HG03521 (cell line): ENCODE measurements at regions not wholly inside any gene's neighbourhood (a gene's known extent, or its start where the extent isn't known, plus 50 kb on each side); places are given as distances from the start of the nearest gene placed in this dataset.

Experiments used
- ATAC-seq: cut with Tn5 transposase; IDR thresholded peaks from one replicate; pipeline ENCODE4 v1.9.1; 2021; ENCODE audit warnings: mild to moderate bottlenecking, moderate library complexity; ENCODE audit not compliant: unreplicated experiment

- no peak for ATAC-seq
Observed at GRCh38 chr7:131753620-131754222, 197.3 kb upstream of the PODXL start.

DNA sequence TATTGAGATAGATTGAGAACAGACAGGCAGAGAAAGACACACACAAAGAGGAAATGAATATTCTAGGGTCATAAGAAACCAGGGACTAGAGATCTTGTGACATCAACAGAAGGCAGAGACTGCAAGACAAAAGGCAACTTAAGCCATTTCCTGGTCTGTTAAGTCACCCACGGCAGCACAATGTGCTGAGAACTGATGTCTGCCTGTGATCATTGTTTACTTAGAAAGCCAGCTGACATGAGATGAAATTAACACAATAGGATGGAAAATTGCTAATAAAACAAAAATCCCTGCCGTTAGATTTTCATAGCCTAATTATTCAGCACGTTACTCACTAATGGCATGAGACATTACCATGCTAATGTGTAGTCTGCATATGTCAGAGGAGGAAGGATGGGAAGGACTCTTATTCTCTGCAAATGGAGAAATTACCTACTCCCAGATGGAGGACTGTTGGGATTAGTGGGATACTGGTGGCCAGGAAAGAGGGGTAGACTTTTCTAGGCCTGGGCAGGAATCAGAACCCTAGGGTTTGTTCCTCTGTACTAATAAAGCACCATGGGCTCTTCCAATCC is 191.3 kb upstream of the PODXL start:
- ATAC-seq: no peak

DNA sequence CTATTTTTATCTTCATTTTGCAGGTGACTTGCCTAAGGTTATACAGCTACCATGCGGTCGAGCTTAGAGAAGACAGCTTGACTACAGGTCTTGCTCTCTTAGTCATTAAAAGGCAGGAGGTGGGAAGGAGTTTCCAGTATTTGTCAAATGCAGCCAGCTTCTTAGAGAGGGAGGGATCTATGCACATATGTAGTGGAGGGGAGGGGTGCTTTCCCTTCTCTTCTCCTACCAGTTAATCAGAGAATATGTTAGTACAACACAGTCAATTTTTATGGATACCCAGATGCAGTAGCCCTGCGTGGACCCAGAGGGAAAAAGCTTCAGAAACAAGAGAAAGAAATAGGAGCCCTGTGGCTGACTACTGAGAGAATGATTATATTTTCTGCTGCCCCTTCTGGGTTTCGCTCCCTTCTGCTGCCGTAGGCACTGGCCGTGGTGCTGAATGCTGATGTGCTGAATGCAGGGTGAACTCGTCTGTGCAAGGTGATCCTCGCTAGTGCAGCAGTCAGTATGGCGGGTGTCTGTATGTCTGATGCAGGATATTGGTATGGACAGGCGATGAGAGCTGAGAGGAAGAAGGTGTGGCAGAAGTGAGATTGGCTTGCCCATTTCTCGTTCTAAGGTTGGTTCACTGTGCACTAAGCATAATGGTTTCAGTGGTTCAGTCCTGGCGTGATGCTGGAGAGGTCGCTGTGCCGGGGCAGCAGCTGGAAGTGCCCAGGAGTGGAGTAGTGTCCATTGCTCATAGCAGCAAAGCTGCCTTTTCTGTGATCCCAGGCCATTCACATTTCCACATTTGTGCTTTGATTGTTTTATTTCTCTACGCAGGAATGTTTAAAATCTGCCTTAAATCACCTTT is 189.2 kb upstream of the PODXL start:
- ATAC-seq: no peak

- no peak for ATAC-seq
Observed at GRCh38 chr7:131741446-131741845, 185.0 kb upstream of the PODXL start.

GRCh38 chr7:131737746-131738465 is 181.5 kb upstream of the PODXL start:
- no peak for ATAC-seq

DNA sequence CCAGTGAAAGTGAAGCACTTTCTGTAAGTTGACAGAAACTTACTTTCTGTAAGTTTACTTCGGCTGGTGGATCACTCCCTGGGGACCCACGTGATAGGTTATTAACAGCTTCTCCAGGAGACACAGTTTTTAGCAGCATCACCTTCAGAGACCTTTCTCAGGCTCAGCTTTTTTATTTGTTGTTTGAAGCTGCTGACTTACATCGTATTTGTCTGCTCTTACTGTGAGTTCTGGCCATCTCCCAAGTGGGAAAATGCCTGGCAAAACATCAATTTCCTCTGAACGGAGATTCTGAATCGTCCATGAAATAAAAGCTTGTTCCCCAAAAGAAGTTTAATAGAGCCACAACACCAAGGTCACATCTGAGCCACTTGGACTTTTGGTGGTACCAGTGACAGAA is 178.7 kb upstream of the PODXL start:
- no peak for ATAC-seq

GRCh38 chr7:131733604-131734003 is 177.2 kb upstream of the PODXL start:
- no peak for ATAC-seq

- no peak for ATAC-seq
Observed at GRCh38 chr7:131727189-131727588, 170.8 kb upstream of the PODXL start.

DNA sequence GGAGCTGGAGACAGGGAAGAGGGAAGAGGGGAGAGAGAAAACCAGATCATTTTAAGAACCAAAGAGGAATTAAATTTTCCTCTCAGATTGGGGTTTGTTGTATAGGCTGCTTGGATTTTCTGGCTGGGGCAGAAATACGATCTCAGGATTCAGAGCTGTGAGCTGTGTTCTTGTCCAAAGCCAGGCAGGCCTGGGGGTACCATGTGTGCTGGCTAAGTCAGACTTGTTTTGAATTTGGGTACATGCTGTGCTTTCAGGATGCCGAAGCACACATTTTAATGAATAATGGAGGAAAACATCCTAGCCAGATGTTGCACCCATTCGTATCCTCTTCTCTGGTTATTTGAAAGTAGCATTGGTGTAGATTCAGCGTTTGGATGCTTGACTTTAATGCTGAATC is 170.3 kb upstream of the PODXL start:
- ATAC-seq: no peak

- ATAC-seq: no peak
Observed at GRCh38 chr7:131726031-131726430, 169.6 kb upstream of the PODXL start.

DNA sequence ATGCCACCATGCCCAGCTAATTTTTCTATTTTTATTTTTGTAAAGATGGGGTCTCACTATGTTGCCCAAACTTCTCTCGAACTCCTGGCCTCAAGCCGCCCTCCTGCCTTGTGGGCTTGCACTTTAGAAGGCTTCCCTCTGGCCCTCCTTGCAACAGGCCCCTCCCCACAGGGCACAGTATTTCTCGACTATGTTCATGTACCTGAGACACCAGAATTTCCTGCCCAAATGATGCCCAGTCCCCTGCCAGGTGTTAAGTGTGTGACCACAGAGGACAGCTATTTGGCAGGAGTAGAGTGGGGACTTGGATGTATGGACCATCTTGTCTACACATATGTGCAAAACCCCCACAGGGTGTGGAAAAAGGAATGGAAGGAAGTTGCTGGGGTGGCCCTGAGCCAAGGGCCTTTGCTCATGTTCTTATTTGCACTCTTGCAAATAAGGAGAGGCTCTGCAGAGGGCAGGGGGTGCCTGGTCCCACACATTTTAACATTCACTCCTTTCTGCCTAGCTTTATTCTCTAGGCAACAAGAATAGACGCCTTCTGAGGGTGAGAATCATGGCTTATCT is 168.4 kb upstream of the PODXL start:
- no peak for ATAC-seq

DNA sequence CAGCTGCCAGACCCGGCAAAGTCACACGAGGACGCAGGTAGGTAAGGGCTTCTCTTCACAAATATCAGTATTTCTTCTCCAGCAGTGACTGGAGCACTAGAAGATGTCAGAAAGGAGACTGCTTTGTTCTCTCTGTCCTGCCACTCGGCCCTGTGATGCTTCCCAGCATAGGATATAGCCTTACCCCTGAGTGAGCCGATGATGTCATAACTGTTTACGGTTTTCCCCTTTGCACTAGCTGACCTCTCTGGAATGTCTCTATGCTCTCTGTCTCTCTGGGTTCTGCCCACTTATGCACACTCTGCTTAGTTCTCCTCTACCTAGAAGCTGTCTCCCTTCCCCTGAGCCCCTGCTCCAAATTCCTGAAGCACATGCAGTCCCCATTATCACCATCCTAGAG is 167.5 kb upstream of the PODXL start:
- ATAC-seq: no peak

DNA sequence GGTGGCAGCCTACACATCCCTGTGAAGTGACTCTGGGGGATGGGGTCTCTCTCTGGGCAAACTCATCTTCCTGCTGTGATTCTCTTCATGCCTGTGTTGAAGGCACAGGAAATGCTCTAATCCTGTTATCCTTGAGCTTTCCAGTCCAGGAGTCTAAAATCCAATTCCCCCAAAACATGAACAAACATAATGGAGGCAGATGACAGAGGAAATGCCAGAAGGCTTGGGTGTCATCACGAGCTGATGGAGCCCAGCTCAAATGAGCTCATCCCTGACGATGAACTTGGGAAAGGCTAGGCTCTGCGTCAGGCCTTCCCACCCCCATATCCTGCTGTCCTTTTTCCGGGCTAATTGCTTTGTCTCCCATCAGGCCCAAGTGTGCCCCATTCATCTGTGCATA is 165.9 kb upstream of the PODXL start:
- no peak for ATAC-seq

DNA sequence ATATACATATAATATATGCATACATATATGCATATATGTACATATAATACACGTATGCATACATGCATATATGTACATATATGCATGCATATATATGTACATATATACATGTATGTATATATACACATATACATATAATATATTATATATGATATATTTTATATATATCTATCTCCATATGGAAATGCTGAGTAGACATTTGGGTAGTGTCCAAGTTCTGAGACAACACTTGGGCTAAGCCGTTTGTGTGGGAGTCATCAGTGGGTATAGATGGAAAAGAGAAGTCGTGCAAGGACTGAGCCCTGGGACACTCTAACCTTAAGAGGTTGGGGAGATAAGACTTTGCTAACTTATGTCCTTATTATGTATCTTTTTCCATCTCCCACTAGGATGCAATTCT is 165.2 kb upstream of the PODXL start:
- ATAC-seq: no peak

DNA sequence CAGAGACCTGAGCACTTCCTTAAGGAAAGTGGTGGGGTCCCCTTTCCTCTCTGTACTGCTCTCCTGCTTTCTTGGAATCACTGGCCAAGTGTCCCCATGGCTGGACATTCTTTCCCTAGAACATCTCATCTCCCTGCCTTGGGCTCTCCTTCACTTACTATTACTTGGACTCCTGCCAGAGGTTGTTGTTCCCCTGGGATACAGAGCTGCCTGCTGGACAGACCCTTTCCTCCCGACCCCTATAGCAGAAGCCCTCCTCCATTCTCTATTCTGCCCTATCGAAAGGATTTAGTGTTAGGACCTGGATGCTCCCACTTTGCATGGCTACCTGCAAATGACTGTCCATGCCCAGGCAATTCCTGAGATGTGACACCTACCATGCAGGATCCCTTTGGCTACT is 164.3 kb upstream of the PODXL start:
- no peak for ATAC-seq

- no peak for ATAC-seq
Observed at GRCh38 chr7:131717181-131717580, 160.8 kb upstream of the PODXL start.

GRCh38 chr7:131699323-131699722 is 142.9 kb upstream of the PODXL start:
- ATAC-seq: no peak

- ATAC-seq: no peak
Observed at GRCh38 chr7:131692131-131692960, 135.9 kb upstream of the PODXL start.

GRCh38 chr7:131691454-131692130 is 135.2 kb upstream of the PODXL start:
- no peak for ATAC-seq

DNA sequence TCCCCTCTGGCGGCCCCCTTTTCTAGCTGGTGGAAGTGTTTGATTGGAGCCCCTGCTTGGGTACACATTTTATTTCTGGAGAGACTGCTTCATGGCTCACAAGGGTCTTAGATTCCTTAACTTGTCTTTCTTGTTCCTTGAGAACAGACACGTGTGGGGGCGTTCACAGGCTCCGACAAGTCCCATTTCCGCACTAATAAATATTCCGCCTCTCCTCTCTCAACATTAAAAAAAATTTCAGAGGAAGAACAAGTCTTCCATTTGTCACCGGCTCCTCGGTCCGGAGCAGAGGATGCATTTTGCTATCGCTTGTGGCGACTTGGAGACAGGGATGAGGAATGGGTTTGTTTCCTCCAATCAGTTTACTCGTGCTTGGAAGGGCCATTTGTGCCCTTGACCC is 134.0 kb upstream of the PODXL start:
- no peak for ATAC-seq
